ENCODE measurements at regions not wholly inside any gene's neighbourhood (a gene's known extent, or its start where the extent isn't known, plus 50 kb on each side); places are given as distances from the start of the nearest gene placed in this dataset.

- no peak for TF ChIP-seq CTCF (IDR thresholded peaks at IDR 0.05)
- TF ChIP-seq POLR2A (IDR thresholded peaks at IDR 0.05) = no peak
These were observed 140.8 kb downstream of the CEP120 start for GRCh38 chr5:123282444-123282843.
